WTC11 (cell line): ENCODE measurements at regions not wholly inside any gene's neighbourhood (a gene's known extent, or its start where the extent isn't known, plus 50 kb on each side); places are given as distances from the start of the nearest gene placed in this dataset.

ENCODE experiments used
- ATAC-seq: fragments of 200-7000 bp; cut with Tn5 transposase; 2 replicates; pipeline ENCODE4 v1.10.0; 2021; ENCODE audit warnings: mild to moderate bottlenecking, moderate library complexity
- CTCF ChIA-PET: fragments of 300-600 bp; sonication (Branson Sonifier 250); formaldehyde crosslinking; loops from one replicate; lab custom pipeline; 2021; ENCODE audit warnings: antibody characterized with exemption; lab: Charles Lee
- POLR2A ChIA-PET: fragments of 350-600 bp; sonication (Branson Sonifier 250); formaldehyde crosslinking; loops from one replicate; lab custom pipeline; 2021; ENCODE audit warnings: antibody characterized with exemption; lab: Charles Lee
- DNase-seq: peaks from one replicate; pipeline ENCODE4 v3.0.0; 2021; ENCODE audit warnings: low spot score
- H3K27ac Mint-ChIP-seq: 2 replicates; pipeline ENCODE4 v1.8.0; 2021; ENCODE audit warnings: mixed read lengths
- H3K27me3 Mint-ChIP-seq: 2 replicates; pipeline ENCODE4 v1.8.0; 2021; ENCODE audit warnings: low read depth, mild to moderate bottlenecking, moderate library complexity, mixed read lengths
- H3K36me3 Mint-ChIP-seq: 2 replicates; pipeline ENCODE4 v1.8.0; 2021; ENCODE audit warnings: mixed read lengths
- H3K4me1 Mint-ChIP-seq: 2 replicates; pipeline ENCODE4 v1.8.0; 2022; ENCODE audit warnings: mixed read lengths
- H3K4me3 Mint-ChIP-seq: 2 replicates; pipeline ENCODE4 v1.8.0; 2021; ENCODE audit warnings: mild to moderate bottlenecking, moderate library complexity, mixed read lengths
- H3K9me3 Mint-ChIP-seq: 2 replicates; pipeline ENCODE4 v1.8.0; 2021; ENCODE audit warnings: mixed read lengths
- ARID4B ChIP-seq: sonication (generic); formaldehyde crosslinking; IDR thresholded peaks from 2 replicates; pipeline ENCODE4 v1.8.0; 2023; ENCODE audit warnings: missing genetic modification reagents, mild to moderate bottlenecking, borderline replicate concordance
- CTCF ChIP-seq: fragments of 200-600 bp; IDR thresholded peaks from 2 replicates; pipeline ENCODE4 v1.8.0; 2022; ENCODE audit warnings: antibody characterized with exemption
- ELF4 ChIP-seq: sonication (generic); formaldehyde crosslinking; IDR thresholded peaks from 2 replicates; pipeline ENCODE4 v1.8.1; 2022; ENCODE audit warnings: low read depth, mild to moderate bottlenecking, moderate library complexity, missing genetic modification reagents
- EMX1 ChIP-seq: fragments of 250-450 bp; sonication (Bioruptor Pico); IDR thresholded peaks from 2 replicates; pipeline ENCODE4 v1.8.0; 2021; ENCODE audit warnings: mild to moderate bottlenecking
- ESRRA ChIP-seq: sonication (generic); formaldehyde crosslinking; IDR thresholded peaks from 2 replicates; pipeline ENCODE4 v1.8.1; 2022; ENCODE audit warnings: mild to moderate bottlenecking, missing genetic modification reagents, borderline replicate concordance
- GABPB1 ChIP-seq: sonication (generic); formaldehyde crosslinking; IDR thresholded peaks from 2 replicates; pipeline ENCODE4 v1.8.1; 2023; ENCODE audit warnings: mild to moderate bottlenecking, missing genetic modification reagents
- NFATC4 ChIP-seq: fragments of 250-450 bp; sonication (Bioruptor Pico); IDR thresholded peaks from 2 replicates; pipeline ENCODE4 v1.9.0; 2021; ENCODE audit warnings: mild to moderate bottlenecking
- PREB ChIP-seq: sonication (generic); formaldehyde crosslinking; IDR thresholded peaks from 2 replicates; pipeline ENCODE4 v1.8.1; 2022; ENCODE audit warnings: mild to moderate bottlenecking, missing genetic modification reagents, moderate library complexity, borderline replicate concordance
- PRRX2 ChIP-seq: fragments of 250-450 bp; sonication (Bioruptor Pico); IDR thresholded peaks from 2 replicates; pipeline ENCODE4 v1.8.0; 2021; ENCODE audit warnings: mild to moderate bottlenecking
- SP1 ChIP-seq: sonication (generic); formaldehyde crosslinking; conservative IDR thresholded peaks from 2 replicates; pipeline ENCODE4 v1.8.1; 2022; ENCODE audit warnings: missing genetic modification reagents
- TP53 ChIP-seq: sonication (generic); formaldehyde crosslinking; IDR thresholded peaks from 2 replicates; pipeline ENCODE4 v1.8.1; 2023; ENCODE audit warnings: mild to moderate bottlenecking, missing genetic modification reagents
- ZNF121 ChIP-seq: sonication (generic); formaldehyde crosslinking; IDR thresholded peaks from 2 replicates; pipeline ENCODE4 v1.8.0; 2023; ENCODE audit warnings: missing genetic modification reagents
- ZNF138 ChIP-seq: sonication (generic); formaldehyde crosslinking; conservative IDR thresholded peaks from 2 replicates; pipeline ENCODE4 v1.8.1; 2022; ENCODE audit warnings: mild to moderate bottlenecking, moderate library complexity, missing genetic modification reagents
- ZNF263 ChIP-seq: sonication (generic); formaldehyde crosslinking; IDR thresholded peaks from 2 replicates; pipeline ENCODE4 v1.8.1; 2022; ENCODE audit warnings: low read depth, mild to moderate bottlenecking, moderate library complexity, missing genetic modification reagents
- ZNF396 ChIP-seq: fragments of 250-450 bp; sonication (Bioruptor Pico); IDR thresholded peaks from 2 replicates; pipeline ENCODE4 v1.8.0; 2021; ENCODE audit warnings: mild to moderate bottlenecking, moderate library complexity, borderline replicate concordance
- ZNF423 ChIP-seq: fragments of 250-450 bp; sonication (Bioruptor Pico); IDR thresholded peaks from 2 replicates; pipeline ENCODE4 v2.1.2; 2022; ENCODE audit warnings: mild to moderate bottlenecking, moderate library complexity
- ZNF671 ChIP-seq: fragments of 250-450 bp; sonication (Bioruptor Pico); IDR thresholded peaks from 2 replicates; pipeline ENCODE4 v1.8.0; 2021; ENCODE audit warnings: mild to moderate bottlenecking
- TF ChIP-seq, protein P1 (sequence below): sonication (generic); formaldehyde crosslinking; IDR thresholded peaks from 2 replicates; pipeline ENCODE4 v1.8.0; 2022; ENCODE audit warnings: mild to moderate bottlenecking, missing genetic modification reagents
- TF ChIP-seq, protein P2 (sequence below): sonication (generic); formaldehyde crosslinking; IDR thresholded peaks from 2 replicates; pipeline ENCODE4 v1.8.0; 2023; ENCODE audit warnings: missing genetic modification reagents
- TF ChIP-seq, protein P3 (sequence below): sonication (generic); formaldehyde crosslinking; IDR thresholded peaks from 2 replicates; pipeline ENCODE4 v1.8.1; 2023; ENCODE audit warnings: mild to moderate bottlenecking, moderate library complexity, missing genetic modification reagents
- TF ChIP-seq, protein P4 (sequence below): fragments of 250-450 bp; sonication (Bioruptor Pico); IDR thresholded peaks from 2 replicates; pipeline ENCODE4 v2.1.2; 2022; ENCODE audit warnings: mild to moderate bottlenecking, moderate library complexity

- Mint-ChIP-seq H3K9me3 (peaks cover 9% of the 10 kb centered on the region), H3K4me3 (no peak overlapping the region), H3K4me1 (peaks cover 12% of the 10 kb centered on the region), H3K27ac (no peak overlapping the region; the same call in 1 of the 2 replicates), H3K27me3 (no peaks in the 10 kb centered on the region), H3K36me3 (peaks cover 6% of the 10 kb centered on the region; the same call in 1 of the 2 replicates)
- TF ChIP-seq ZNF121 (CRISPR knock-in tag) (no peak), ZNF423 (CRISPR knock-in tag) (peak; percentile 44; the same call in 1 of the 2 replicates), ZNF396 (CRISPR knock-in tag) (no peak), CTCF (peak; percentile 41)
- TF ChIP-seq, protein P1, sequence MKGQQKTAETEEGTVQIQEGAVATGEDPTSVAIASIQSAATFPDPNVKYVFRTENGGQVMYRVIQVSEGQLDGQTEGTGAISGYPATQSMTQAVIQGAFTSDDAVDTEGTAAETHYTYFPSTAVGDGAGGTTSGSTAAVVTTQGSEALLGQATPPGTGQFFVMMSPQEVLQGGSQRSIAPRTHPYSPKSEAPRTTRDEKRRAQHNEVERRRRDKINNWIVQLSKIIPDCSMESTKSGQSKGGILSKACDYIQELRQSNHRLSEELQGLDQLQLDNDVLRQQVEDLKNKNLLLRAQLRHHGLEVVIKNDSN (CRISPR knock-in tag), result no peak
- ChIA-PET POLR2A (interaction anchor here (0.7 kb wide), 1 partner anchor 46 kb away, joined by 12 read pairs; no protein-coding TSS in a partner anchor), CTCF (interaction anchor here (0.7 to 1.4 kb wide), 9 partner anchors 10 to 689 kb away, joined by 3 to 7 read pairs (median 4); no protein-coding TSS in a partner anchor)
- peak; percentile 63 for DNase-seq
- peak; percentile 100 for ATAC-seq
Measured at GRCh38 chr7:119482209-119482608, 790.8 kb upstream of the KCND2 start.

DNA sequence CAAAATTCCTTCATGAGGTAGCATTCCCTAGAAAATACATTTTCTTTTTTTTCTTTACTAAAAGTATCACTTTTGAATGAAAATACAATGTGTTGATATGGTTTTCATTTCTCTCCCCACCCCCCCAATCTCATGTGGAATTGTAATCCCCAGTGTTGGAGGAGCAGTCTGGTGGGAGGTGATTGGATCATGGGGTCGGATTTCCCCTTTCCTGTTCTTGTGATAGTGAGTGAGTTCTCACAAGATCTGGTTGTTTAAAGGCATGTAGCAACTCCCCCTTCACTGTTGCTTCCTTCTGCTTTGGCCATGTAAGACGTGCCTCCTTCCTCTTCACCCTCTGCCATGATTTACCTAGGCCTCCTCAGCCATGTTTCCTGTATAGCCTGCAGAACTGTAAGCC, 790.3 kb upstream of the KCND2 start:
- ATAC-seq, result peak; percentile 50
- no peak for DNase-seq
- Mint-ChIP-seq H3K27ac (peak overlapping the region; percentile 88; the same call in 1 of the 2 replicates), H3K36me3 (peaks cover 6% of the 10 kb centered on the region; the same call in 1 of the 2 replicates), H3K27me3 (no peaks in the 10 kb centered on the region), H3K4me3 (no peak overlapping the region), H3K9me3 (peaks cover 9% of the 10 kb centered on the region), H3K4me1 (peaks cover 10% of the 10 kb centered on the region)
- ChIA-PET CTCF (interaction anchor here (0.7 to 1.4 kb wide), 4 partner anchors 10 to 688 kb away, joined by 3 to 7 read pairs (median 4); no protein-coding TSS in a partner anchor), POLR2A (no interaction called here)
- TF ChIP-seq ARID4B (no peak), EMX1 (no peak), NFATC4 (CRISPR knock-in tag) (no peak), ZNF263 (CRISPR knock-in tag) (no peak), ZNF671 (CRISPR knock-in tag) (no peak), ZNF138 (CRISPR knock-in tag) (no peak), ZNF423 (CRISPR knock-in tag) (no peak), SP1 (CRISPR knock-in tag) (no peak), GABPB1 (CRISPR knock-in tag) (no peak), ELF4 (CRISPR knock-in tag) (no peak), PREB (CRISPR knock-in tag) (no peak), ESRRA (CRISPR knock-in tag) (no peak), PRRX2 (CRISPR knock-in tag) (no peak), TP53 (CRISPR knock-in tag) (no peak)
- TF ChIP-seq, protein P2, sequence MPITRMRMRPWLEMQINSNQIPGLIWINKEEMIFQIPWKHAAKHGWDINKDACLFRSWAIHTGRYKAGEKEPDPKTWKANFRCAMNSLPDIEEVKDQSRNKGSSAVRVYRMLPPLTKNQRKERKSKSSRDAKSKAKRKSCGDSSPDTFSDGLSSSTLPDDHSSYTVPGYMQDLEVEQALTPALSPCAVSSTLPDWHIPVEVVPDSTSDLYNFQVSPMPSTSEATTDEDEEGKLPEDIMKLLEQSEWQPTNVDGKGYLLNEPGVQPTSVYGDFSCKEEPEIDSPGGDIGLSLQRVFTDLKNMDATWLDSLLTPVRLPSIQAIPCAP, result no peak
- TF ChIP-seq, protein P3, sequence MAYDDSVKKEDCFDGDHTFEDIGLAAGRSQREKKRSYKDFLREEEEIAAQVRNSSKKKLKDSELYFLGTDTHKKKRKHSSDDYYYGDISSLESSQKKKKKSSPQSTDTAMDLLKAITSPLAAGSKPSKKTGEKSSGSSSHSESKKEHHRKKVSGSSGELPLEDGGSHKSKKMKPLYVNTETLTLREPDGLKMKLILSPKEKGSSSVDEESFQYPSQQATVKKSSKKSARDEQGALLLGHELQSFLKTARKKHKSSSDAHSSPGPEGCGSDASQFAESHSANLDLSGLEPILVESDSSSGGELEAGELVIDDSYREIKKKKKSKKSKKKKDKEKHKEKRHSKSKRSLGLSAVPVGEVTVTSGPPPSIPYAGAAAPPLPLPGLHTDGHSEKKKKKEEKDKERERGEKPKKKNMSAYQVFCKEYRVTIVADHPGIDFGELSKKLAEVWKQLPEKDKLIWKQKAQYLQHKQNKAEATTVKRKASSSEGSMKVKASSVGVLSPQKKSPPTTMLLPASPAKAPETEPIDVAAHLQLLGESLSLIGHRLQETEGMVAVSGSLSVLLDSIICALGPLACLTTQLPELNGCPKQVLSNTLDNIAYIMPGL (CRISPR knock-in tag), result no peak
- TF ChIP-seq, protein P4, sequence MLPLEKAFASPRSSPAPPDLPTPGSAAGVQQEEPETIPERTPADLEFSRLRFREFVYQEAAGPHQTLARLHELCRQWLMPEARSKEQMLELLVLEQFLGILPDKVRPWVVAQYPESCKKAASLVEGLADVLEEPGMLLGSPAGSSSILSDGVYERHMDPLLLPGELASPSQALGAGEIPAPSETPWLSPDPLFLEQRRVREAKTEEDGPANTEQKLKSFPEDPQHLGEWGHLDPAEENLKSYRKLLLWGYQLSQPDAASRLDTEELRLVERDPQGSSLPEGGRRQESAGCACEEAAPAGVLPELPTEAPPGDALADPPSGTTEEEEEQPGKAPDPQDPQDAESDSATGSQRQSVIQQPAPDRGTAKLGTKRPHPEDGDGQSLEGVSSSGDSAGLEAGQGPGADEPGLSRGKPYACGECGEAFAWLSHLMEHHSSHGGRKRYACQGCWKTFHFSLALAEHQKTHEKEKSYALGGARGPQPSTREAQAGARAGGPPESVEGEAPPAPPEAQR (CRISPR knock-in tag), result no peak
